DMS53 (cell line): ENCODE measurements at regions not wholly inside any gene's neighbourhood (a gene's known extent, or its start where the extent isn't known, plus 50 kb on each side); places are given as distances from the start of the nearest gene placed in this dataset.
A peak's percentile ranks its signal among the peaks of the same experiment; 100 is the strongest.
"Not testable (repeated sequence)": the region's sequence is repeated elsewhere in the genome, so short reads cannot be mapped to it uniquely, and the experiment has no call there.

Experiments used
- DNase-seq: peaks from one replicate; lab custom pipeline; 2025; lab: John Stamatoyannopoulos, UW

DNA sequence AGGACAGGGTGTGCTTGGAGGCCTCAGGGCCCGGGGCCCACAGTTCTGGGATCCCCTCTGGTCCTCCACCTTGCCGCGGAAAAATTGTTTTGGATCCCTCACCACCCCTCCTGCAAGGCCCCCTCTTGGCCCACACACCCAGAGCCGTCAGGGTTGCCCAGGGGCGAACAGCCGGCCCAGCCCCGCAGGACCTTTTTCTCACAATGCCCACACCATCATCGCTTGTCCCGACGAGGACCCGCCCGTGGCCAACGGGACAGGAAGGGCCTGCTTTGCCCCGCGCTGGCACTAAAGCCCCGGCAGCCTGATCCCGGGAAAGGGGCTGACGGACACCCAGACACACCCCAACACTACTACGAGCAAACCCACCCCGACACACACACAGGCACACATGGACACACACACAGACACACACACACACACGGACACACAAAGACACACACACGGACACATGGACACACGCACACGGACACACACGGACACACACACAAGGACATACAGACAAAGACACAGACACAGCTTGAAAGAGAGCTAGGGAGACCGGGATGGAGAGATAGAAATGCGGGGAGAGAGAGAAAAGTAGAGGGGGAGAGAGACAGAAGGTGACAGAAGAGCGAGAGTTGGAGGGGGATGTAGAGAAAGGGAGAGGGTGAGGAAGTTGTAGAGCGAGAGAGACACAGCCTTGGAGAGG lies 1493.5 kb upstream of the DEFB115 start:
- DNase-seq: no peak

DNA sequence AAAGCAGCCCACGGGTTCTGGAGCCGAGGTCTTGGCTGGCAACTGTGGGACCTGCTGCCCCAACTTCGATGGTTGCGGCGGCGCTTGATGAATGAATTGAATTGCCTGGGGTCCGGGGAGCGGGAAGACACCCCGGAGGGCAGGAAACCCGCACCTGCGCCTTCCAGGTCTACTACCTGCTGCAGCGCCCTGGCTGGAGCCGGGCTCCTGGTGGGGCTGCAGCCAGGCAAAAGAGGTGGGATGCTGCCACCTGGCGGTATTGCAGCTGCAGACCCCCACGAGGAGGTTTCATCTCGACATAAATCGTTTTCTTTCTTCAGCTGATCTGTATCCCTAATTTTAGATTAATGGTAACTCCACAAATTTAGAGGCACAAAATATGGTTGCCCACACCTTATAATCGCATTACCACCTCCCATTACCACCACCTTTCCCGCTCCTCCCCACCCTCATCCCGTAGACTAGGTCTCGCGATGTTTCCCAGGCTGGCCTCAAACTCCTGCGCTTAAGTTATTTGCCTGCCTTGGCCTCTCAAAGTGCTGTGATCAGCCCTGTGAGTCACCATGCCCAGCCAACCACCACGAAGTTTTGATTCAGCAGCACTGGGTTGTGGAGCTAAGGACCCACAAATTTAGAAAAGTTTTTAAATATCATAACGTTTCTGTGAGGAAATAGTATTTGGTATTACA lies 1492.4 kb upstream of the DEFB115 start:
- DNase-seq: peak; percentile 74

DNA sequence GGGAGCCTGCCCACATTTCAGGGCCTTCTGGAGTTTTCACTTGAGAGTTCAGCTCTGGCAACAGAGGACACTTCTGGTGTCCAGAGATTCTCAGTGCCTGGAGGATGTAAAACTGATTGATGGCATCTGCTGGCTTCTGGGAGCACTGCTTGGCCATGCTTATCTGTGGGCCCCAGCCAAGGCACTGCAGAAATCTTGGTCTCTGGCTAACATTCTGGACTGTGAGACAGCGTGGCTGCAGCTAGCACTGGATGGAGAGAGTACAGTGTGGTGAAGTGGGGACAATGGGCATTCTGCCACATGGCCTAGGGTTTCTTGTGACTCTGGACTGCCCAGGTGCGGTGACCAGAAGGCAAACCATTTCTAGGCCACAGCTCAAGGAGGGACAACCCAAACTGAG lies 1479.4 kb upstream of the DEFB115 start:
- DNase-seq: not testable (repeated sequence)

DNA sequence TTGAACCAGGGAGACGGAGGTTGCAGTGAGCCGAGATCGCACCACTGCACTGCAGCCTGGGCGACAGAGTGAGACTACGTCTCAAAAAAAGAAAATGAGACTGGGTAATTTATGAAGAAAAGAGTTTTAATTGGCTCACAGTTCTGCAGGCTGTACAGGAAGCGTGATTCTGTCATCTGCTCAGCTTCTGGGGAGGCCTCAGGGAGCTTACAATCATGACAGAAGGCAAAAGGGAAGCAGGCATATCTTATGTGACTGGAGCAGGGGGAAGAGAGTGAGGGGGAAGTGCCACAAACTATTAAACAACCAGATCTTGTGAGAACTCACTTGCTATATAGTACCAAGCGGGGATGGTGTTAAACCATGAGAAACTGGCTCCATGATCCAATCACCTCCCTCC lies 1476.2 kb upstream of the DEFB115 start:
- not testable (repeated sequence) for DNase-seq

DNA sequence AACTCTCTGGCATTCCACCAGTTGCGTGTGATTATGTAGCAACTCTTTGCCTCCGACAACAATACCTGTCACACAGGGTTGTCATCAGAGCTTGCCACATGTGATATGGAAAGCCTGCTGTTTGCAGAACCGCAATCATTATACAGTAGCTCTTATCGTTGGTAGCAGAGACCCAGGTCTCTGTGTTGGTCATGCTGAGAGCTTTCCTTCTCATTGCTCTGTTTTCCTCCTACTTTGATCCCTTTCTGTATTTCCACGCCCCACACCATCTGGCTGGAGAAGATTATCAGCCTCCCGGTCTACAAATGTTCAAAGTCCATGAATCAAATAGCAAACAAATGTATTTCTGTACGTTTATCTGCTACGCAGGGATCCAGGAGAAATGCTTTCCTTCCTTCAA lies 1475.6 kb upstream of the DEFB115 start:
- DNase-seq: not testable (repeated sequence)

DNA sequence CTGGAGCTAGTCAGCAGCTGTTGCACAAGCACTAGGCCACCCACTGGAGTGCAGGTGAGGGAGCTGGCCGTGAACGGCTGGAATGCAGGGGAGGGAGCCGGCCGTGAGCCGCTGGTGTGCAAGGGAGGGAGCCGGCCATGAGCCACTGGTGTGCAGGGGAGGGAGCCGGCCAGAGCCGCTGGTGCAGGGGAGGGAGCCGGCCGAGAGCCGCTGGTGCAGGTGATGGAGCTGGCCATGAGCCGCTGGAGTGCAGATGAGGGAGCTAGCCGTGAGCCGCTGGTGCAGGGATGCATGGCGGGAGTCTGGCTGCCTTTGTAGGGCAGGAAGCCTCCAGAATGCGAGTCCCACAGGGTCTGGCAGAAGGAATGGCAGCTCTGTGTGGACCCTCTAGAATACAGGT lies 1470.0 kb upstream of the DEFB115 start:
- not testable (repeated sequence) for DNase-seq

DNA sequence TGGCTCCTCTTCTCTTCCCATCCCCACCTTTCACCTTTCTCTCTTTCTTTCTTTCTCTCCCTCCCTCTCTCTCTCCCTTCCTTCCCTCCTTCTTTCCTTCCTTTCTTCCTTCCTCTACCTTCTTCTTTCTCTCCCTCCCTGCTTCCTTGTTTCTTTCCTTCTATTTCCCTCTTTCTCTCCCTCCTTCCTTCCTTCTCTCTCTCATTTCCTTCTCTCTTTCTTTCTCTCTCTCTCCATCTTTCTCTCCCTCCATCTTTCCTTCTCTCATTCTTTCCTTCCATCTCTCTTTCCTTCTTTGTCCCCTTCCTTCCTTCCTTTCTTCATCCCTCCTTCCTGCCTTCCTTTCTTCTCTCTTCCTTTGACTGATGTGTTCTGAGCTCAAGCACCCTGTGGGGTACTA lies 1467.0 kb upstream of the DEFB115 start:
- no peak for DNase-seq

DNA sequence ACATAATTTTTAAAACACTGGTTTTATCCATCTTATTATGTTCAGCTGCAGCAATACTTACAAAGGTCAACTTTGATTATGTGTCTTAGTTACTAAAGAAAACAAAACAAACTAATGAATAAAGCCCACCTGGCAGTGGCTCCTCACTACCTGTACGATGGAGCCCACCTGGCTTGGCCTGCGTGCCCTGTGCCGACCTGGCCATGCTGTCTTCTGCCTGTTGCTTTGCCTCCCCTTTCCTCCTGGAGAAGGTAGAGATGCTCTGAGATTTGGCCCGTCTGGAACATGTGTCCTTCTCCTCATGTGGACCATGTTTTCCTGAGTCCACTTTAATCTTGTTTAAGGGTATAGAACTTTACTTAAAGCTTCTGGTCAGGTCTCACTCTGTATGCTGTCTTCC lies 1426.0 kb upstream of the DEFB115 start:
- DNase-seq: not testable (repeated sequence)

DNA sequence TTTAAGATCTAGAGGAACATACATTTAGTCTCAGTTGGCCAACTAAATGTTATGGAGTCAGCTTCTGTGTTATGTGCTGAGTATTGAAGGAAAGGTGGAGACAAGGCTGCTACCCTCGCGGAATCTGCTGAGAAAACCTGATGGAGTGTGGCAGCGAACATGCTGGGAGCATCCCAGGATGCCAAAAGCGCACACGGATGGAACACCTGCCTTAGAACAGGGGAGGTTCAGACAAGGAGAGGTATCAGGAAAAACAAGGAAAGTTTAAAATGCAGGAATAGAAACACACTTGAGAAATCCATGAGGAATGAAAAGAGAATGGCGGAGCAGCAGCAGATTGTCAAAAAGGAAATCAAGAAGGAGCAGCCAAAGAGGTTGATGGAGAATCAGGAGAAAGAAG lies 1389.5 kb upstream of the DEFB115 start:
- not testable (repeated sequence) for DNase-seq

DNA sequence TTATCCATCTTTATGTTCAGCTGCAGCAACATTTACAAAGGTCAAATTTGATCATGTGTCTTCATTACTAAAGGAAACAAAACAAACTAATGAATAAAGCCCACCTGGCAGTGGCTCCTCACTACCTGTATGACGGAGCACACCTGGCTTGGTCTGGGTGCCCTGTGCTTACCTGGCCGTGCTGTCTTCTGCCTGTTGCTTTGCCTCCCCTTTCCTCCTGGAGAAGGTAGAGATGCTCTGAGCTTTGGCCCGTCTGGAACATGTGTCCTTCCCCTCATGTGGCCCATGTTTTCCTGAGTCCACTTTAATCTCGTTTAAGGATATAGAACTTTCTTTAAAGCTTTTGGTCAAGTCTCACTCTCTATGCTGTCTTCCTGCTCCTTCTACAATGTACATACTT lies 1388.8 kb upstream of the DEFB115 start:
- not testable (repeated sequence) for DNase-seq

DNA sequence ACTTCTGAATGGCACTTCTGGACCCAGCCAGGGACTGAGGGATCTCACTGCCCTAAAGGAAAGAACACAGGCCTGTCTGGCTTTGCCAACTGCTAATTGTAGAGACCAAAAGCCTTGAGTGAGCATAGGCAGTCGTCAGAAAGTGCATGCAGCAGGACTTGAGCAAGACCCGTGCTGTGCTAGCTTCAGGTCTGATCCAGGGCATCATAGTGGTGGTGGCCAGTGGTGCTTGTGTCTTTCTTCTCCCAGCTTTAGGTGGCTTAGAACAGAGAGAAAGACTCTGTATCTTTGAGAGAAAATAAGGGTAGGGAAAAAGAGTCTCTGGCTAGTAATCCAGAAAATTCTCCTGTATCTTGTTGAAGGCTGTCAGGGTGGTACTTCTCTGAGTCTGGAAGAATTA lies 1385.6 kb upstream of the DEFB115 start:
- DNase-seq: not testable (repeated sequence)

DNA sequence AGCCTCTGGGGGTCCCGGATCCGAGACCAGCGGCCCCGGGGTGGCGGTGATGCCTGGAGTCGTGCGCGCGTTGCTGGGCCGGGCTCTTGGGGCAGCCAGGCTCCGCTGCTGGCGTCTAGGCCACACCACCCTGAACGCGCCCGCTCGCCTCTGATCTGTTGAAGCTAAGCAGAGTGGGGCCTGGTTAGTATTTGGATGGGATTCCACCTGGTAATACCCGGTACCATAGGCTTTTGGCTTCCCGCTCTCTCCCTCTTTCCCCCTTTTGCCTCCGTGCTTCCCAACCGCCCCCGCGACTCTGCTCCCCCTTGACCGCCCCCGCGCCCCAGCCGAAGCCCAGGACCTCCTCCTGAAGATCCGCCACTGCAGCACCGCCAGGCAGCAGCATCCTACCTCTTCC lies 1383.5 kb upstream of the DEFB115 start:
- peak; percentile 70 for DNase-seq

DNA sequence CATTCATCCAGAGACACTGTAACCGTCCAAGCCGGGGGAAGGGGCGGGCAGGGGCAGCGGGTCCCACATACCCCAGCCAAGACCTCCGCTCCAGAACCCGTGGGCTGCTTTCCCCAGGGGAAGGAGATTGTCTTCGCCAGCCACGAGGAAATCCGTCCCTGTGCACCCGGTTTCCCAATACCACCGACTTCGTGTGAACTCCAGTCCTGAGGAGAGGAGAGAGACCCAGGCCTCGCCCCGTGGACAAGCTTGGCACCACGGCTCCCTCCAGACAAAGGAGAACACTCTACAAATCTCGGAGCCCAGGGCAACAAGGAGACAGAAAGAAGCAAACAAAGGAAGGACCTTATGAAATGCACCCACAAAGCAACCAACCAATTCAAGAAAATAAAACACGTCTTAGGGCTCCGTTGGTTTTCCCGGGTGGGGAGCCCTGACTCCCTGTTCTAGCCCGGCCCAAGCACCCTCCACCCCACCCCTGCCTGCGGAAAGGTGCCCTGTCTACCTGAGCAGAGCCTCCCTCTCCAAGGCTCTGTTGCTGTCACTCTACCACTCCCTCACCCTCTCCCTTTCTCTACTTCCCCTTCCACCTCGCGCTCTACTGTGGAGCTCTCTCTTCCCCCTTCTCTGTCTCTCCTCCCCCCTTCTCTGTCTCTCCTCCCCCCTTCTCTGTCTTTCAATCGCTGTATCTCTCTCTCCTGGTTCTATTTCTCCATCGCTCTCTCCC lies 1382.8 kb upstream of the DEFB115 start:
- DNase-seq: peak; percentile 28

DNA sequence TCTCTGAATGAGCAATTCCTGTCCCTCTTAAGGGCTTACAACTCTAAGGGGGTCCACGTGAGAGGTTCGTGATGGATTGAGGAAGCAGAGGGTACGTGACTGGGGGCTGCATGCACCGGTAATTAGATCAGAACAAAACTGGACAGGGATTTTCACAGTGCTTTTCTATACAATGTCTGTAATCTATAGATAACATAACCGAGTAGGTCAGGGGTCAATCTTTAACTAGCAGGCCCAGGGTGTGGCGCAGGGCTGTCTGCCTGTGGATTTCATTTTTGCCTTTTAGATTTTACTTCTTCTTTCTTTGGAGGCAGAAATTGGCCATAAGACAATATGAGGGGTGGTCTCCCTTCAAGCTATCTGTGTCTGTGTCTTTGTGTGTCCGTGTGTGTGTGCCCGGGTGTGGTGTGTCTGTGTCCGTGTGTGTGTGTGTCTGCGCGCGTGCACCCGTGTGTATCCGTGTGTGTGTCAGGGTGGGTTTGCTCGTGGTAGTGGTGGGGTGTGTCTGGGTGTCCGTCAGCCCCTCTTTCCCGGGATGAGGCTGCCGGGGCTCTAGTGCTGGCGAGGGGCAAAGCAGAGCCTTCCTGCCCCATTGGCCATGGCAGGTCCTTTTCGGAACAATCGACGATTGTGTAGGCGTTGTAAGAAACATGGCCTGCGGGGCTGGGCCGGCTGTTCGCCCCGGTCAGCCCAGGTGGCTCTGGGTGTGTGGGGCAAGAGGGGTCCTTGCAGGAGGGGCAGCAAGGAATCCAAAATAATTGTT lies 1382.0 kb upstream of the DEFB115 start:
- not testable (repeated sequence) for DNase-seq

DNA sequence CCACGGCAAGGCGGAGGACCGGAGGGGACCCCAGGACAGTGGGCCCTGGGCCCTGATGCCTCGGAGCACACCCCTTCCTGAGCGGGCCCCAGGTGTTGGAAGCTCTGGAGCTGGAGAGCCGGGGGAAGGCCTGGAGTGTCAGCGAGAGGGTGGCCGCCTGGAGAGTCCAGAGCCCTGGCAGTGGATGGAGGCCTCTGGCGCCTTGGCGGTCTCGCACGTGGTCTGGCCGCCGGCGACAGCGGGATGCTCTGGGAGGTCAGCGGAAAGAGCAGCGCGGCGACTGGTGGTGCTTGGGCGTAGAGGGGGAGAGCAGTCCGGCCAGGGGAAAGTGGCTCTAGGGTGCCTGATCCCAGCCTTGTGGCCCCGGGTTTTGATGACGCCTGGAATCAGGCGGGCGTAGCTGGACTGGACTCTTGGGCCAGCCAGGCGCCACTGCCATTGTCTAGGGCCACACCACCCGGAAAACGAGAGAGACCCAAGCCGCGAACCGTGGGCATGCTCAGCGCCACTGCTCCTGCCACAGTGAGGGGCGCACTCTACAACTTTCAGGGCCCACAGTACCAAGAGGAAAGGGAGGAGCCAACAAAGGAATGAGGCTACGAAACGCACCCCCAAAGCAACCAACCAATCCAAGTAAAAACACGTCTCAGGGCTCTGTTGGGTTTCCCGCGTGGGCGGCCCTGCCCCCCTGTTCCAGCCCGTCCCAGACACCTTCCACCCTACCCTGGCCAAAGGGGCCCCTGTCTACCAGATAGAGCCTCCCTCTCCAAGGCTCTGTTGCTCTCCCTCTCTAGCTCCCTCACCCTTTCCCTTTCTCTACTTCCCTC lies 1381.2 kb upstream of the DEFB115 start:
- not testable (repeated sequence) for DNase-seq

DNA sequence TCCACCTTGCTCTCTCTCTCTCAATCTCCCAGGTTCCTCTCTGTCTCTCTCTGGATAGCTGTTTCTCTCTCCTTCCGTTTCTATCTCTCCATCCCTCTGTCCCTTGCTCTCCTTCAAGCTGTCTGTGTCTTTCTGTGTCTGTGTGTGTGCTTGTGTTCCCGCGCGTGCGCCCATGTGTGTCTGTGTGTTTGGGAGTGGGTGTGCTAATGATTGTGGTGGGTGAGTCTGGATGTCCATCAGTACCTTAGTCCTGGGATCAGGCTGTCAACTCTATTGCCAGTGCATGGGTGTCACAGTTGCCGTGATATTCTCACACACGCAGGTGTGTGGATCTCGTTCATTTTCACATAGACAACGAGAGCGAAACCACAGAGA lies 1380.6 kb upstream of the DEFB115 start:
- DNase-seq: no peak

DNA sequence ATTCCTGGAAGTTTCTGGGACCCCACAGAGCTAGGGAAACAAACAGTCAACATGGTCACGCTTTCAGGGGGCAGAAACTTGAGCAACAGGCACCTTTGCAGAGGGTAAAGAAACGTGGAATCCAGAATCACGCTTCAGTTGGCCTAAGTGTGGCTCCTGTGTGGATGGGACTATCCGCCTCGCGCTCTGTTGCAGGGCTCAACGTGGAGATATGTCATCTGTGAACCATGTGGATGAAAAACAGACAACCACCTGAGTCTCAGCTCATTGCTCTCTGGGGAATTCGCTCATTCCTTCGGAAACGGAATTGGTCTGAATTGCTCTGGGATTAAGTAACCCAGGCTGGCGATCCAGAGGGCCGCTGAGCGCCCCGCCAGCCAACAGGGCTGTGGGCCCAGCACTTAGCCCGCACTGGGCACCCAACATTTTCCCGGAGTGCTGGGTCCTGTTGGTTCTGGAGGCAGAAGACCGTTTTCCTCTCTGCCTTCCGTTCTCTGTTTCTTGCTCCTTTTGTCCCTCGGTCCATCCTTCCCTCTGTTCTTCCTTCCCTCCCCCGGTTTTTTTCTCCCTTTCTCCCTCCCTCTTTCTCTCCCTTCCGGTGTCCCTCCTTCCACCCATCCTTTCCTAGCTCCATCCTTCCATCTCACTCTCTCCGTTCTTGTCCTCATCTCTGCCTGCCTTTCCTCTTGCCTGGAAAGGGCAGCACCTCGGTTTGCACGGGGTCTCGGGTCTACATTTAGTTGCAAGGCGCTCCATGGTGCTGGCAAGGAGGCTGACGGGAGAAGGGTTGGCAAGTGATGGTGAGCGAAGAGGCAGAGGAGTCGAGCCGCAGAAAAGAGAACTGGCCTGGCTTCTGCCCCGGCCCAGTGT lies 1379.8 kb upstream of the DEFB115 start:
- DNase-seq: peak; percentile 27

DNA sequence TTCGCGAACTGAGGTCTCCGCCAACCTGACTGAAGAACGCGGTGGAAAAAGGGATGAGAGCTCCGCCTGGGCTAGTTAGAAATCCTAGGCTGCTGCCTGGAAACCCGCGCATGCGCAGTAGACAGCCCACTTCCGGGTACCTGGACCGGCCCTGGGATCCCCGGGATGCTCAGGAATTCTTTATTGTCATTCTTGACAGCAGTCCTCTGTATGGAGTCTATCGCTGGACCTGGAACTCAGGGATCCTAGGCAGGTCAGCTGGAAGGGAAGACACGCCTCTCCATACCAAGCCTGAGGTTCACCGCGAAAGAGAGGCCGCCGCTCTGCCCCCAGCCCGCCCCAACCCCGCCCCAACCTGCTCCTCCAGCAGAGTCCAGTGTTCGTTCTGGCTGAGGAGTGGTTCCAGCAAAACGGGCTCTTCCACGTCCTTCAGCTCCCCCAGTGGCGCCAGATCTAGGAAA lies 1379.2 kb upstream of the DEFB115 start:
- DNase-seq: peak; percentile 93

DNA sequence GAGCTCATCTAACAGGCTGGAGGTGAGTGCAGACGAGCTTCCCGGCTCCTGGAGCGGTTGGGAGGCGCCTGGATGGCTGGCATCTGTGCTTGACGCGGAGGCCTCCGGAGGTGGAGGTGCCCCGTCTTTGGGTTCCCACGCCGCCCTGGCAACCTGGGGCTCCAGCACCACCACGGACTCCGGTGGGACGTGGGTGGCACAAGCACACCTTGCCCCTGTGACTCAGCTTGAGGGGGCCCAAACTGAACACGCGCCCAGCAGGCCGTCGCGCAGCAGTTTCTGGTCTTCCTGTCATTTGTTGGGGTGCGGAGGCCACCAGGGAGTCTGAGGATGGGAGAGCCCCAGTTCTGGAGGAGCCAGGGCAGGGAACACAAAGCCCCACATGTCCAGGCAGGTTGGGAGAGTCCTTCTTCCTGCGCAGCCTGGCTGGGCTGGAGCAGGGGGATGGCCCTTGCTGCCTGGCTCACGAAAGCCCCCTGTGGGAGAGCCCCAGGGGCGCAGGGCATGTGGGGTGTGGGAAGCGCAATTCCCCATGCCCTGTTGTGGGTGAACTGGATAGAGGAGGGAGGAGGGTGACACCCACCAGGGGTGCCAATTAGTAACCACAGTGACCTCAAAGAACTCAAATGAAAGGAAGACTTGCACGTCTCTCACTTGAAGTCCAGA lies 1378.6 kb upstream of the DEFB115 start:
- DNase-seq: peak; percentile 45

DNA sequence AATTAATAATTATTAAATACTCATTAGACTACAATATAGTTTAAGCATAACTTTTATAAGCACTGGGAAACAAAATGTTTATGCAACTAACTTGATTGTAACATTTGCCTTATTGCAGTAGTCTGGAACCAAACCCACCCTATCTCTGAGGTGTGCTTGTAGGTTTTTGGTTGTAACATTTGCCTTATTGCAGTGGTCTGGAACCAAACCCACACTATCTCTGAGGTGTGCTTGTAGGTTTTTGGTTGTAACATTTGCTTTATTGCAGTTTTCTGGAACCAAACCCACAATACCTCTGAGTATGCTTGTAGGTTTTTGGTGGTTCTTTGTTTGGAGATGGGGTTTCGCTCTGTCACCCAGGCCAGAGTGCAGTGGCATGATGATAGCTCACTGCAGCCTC lies 1376.4 kb upstream of the DEFB115 start:
- DNase-seq: peak; percentile 21
